Mucosa of descending colon (tissue), 3 donors: ENCODE measurements at regions not wholly inside any gene's neighbourhood (a gene's known extent, or its start where the extent isn't known, plus 50 kb on each side); places are given as distances from the start of the nearest gene placed in this dataset.

Experiments
- ATAC-seq: fragments of 200-7000 bp; cut with Tn5 transposase; one replicate; pipeline ENCODE4 v1.9.1; 2020; ENCODE audit warnings: mild to moderate bottlenecking, moderate library complexity
- DNase-seq, 3 donors: peaks; one replicate each; pipeline ENCODE4 v3.0.0-alpha.2; 2020
- H3K36me3 ChIP-seq: fragments of 200-600 bp; one replicate; pipeline ENCODE4 v1.8.0; 2021; ENCODE audit warnings: low read depth, mild to moderate bottlenecking
- H3K4me1 ChIP-seq: fragments of 200-600 bp; one replicate; pipeline ENCODE4 v1.8.0; 2021; ENCODE audit warnings: low read depth, mild to moderate bottlenecking
- H3K4me3 ChIP-seq: fragments of 200-600 bp; one replicate; pipeline ENCODE4 v1.8.0; 2021; ENCODE audit warnings: mild to moderate bottlenecking
- H3K9me3 ChIP-seq: fragments of 200-600 bp; one replicate; pipeline ENCODE4 v1.8.0; 2021; ENCODE audit warnings: mild to moderate bottlenecking
- intact Hi-C, 2 donors: fragments of 100-400 bp; cut with DNase I in 1 of 2; cut with micrococcal nuclease in 1 of 2; formaldehyde crosslinking; loops; one replicate each; pipeline versions ENCODE4 v1.11.0 to v1.11.1; 2022; cut with DNase I, micrococcal nuclease
- TF ChIP-seq, protein P1 (sequence below): fragments of 200-600 bp; IDR thresholded peaks from one replicate; pipeline ENCODE4 v1.8.0; 2022; ENCODE audit warnings: antibody characterized with exemption, mild to moderate bottlenecking
- donor health status: DM: no; HTN: no; CAD: no; lungs with moderate emphysema.
- donor health status: DM: no; HTN: no; CAD: no.
- donor health status: DM: no; HTN: yes; CAD: no.

DNA sequence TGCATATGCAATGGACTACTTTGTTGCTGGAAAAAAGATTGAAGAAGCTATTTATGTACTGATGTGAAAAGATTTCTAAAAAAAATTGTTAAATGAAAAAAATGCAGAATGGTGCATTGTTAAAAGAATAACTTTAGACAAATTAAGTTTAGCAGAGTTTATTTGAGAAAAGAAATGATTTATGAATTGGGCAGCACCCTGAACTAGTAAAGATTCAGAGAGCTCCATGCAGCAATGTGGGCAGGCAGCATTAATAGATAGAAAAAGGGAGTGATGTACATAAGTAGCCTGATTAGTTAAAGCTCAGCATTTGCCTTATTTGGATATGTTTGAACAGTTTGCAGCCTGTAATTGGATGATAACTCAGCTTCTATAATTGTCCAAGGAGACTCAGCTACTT, 677.9 kb upstream of the SEMA6A start:
- no peaks in the 10 kb centered on the region for H3K9me3 ChIP-seq
- TF ChIP-seq, protein P1, sequence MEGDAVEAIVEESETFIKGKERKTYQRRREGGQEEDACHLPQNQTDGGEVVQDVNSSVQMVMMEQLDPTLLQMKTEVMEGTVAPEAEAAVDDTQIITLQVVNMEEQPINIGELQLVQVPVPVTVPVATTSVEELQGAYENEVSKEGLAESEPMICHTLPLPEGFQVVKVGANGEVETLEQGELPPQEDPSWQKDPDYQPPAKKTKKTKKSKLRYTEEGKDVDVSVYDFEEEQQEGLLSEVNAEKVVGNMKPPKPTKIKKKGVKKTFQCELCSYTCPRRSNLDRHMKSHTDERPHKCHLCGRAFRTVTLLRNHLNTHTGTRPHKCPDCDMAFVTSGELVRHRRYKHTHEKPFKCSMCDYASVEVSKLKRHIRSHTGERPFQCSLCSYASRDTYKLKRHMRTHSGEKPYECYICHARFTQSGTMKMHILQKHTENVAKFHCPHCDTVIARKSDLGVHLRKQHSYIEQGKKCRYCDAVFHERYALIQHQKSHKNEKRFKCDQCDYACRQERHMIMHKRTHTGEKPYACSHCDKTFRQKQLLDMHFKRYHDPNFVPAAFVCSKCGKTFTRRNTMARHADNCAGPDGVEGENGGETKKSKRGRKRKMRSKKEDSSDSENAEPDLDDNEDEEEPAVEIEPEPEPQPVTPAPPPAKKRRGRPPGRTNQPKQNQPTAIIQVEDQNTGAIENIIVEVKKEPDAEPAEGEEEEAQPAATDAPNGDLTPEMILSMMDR = no peak
- no peaks in the 10 kb centered on the region for H3K4me1 ChIP-seq
- no peak overlapping the region for H3K4me3 ChIP-seq
- DNase-seq (no peak), ATAC-seq (no peak)
- no peaks in the 10 kb centered on the region for H3K36me3 ChIP-seq
- intact Hi-C loops = no loop called here

DNA sequence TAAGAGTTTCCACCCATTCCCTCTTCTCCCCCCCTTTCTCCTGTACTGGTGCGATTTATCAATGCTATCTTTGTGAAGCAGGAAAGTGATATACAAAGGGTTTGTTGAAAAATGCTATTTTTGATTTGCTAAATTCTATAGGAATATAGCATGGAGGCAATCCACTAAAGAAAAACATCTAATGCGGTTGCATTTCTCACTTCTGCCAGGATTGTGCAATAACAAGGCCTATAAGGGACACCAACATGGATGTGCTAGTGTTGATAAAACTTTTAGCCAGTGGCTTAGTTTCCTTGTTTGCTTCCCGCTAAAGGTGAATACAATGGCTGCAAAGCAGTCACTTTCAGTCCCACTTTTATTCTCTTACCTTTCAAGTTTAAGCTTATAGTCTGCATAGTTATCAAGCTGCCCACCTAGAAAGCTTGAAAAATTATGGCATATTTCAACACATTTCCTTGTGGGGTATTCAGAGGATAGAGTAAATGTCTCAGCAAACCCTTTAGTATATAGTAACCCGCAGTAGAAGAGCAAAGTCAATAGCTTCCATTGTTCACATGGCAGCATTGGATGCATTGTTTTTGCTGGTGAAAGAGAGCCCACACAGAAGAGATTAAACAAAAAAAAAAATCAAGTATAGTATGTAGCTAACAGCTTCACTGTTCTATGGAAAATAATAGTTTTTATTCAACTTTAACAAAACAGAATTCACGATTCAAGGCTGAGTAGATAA, 674.6 kb upstream of the SEMA6A start:
- intact Hi-C loops = no loop called here
- no peaks in the 10 kb centered on the region for H3K9me3 ChIP-seq

DNA sequence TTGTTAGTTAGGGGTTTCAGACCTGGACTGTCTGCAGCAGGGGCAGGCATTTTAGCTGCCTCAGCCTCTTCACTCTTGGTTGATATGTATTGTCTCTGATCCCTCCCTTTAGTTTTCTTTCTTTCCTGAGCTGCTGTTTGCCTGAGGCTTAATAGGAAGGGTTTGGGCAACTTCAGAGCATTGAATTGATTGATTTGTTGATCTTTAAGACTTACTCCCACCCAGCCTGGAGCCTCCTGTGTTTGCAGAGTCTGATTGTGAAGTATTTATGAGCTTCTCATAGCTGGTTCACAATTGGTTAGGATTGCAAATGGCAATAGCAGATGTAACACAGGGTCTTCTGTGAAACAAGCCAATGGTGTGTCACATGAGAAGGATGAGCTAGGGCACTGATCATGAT, 671.8 kb upstream of the SEMA6A start:
- ATAC-seq (no peak), DNase-seq (no peak)
- no peaks in the 10 kb centered on the region for H3K9me3 ChIP-seq
- no peak overlapping the region for H3K4me3 ChIP-seq
- intact Hi-C loops = no loop called here
- TF ChIP-seq, protein P1 = no peak
- no peaks in the 10 kb centered on the region for H3K4me1 ChIP-seq
- no peaks in the 10 kb centered on the region for H3K36me3 ChIP-seq

More for the DNA sequence above, 674.6 kb upstream of the SEMA6A start:
- TF ChIP-seq, protein P1 = no peak
- no peaks in the 10 kb centered on the region for H3K4me1 ChIP-seq
- no peak for DNase-seq
- ATAC-seq = no peak
- H3K4me3 ChIP-seq = no peak overlapping the region
- no peaks in the 10 kb centered on the region for H3K36me3 ChIP-seq

DNA sequence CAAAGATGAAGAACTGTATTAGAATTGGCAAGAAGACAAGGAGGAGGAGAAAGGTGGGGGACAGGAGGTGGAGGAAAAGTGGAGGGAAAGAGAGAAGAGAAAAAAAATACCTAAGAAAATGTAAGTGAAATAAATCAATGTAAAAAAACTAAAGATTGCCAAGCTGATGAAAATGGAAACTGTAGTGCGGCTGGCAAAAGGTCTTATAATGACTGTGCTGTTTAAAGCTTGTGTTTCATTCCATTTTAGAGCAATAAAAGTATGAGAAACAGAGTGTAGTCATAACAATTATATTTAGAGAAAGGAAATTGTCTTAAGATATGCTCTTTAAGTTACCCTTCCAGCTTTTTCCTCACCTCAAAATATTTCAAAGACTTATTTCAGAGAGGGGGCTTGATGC, 670.5 kb upstream of the SEMA6A start:
- Histone ChIP-seq H3K4me1 (no peaks in the 10 kb centered on the region), H3K9me3 (no peaks in the 10 kb centered on the region), H3K36me3 (no peaks in the 10 kb centered on the region), H3K4me3 (no peak overlapping the region)
- intact Hi-C loops = no loop called here
- TF ChIP-seq, protein P1 = no peak
- no peak for DNase-seq
- ATAC-seq = no peak

DNA sequence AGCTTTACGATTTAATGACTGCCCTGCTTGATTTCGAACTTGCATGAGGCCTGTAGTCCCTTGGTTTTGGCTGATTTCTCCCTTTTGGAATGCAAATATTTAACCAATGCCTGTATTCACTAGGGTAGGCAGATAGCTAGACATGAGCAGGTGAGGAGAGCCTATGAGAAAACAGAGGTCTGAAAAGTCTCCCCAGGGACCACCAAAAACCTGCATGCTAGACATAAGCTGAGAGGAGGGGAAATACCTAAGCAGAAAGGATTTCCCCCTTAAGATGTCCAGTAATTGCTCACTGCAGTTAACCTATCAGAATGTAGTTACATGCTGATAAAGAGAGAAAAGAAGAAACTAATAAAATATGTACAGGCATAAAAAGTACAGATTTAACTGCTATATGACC, 667.4 kb upstream of the SEMA6A start:
- H3K4me1 ChIP-seq = no peaks in the 10 kb centered on the region

More for the DNA sequence above, 667.4 kb upstream of the SEMA6A start:
- DNase-seq (no peak), ATAC-seq (no peak)
- intact Hi-C loops = no loop called here
- TF ChIP-seq, protein P1 = no peak
- H3K4me3 ChIP-seq = no peak overlapping the region
- H3K9me3 ChIP-seq = no peaks in the 10 kb centered on the region
- no peaks in the 10 kb centered on the region for H3K36me3 ChIP-seq
